MM.1S (cell line): ENCODE measurements at regions not wholly inside any gene's neighbourhood (a gene's known extent, or its start where the extent isn't known, plus 50 kb on each side); places are given as distances from the start of the nearest gene placed in this dataset.

Experiments
- CTCF ChIP-seq: fragments of 300-600 bp; sonication (generic); IDR thresholded peaks from 2 replicates; pipeline ENCODE4 v1.5.1; 2016; ENCODE audit warnings: antibody characterized with exemption, low read length, mixed read lengths
- EZH2 ChIP-seq: fragments of 300-600 bp; sonication (generic); optimal IDR thresholded peaks from 2 replicates; pipeline ENCODE3; 2017; ENCODE audit warnings: low read depth, mild to moderate bottlenecking, antibody characterized with exemption, low read length, mixed read lengths
- EZH2phosphoT487 ChIP-seq: fragments of 300-600 bp; sonication (generic); IDR thresholded peaks from 2 replicates; pipeline ENCODE4 v1.6.1; 2018; ENCODE audit warnings: antibody characterized with exemption, low read length

DNA sequence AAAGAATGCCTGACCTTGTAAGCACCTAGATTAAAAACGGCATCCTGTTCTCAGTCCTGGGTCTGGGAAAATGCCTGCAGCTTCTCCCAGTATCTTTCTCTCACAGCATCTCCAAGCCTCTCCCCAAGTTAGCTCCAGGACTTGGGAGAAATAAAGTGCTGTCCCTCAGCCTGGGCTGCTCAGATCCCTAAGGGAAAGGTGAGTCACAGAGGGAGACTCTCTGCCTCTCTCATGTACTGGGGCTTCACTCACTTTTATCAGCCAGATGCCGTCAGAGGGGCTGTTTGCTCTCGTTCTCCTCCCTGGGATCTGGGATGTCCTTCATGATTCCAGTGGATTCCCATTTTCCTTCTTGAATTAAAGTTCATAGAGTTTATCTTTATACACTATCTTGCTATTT is 293.6 kb downstream of the COL12A1 start:
- no peak for TF ChIP-seq CTCF
- TF ChIP-seq EZH2: no peak
- TF ChIP-seq EZH2phosphoT487: no peak
